H1 (cell line): ENCODE measurements at regions not wholly inside any gene's neighbourhood (a gene's known extent, or its start where the extent isn't known, plus 50 kb on each side); places are given as distances from the start of the nearest gene placed in this dataset.

ENCODE experiments used
- TF ChIP-seq, protein P1 (sequence below): fragments of 300-600 bp; sonication (generic); IDR thresholded peaks from 2 replicates; pipeline ENCODE4 v1.7.1; 2012; ENCODE audit warnings: low read length, moderate library complexity, mild to moderate bottlenecking, inconsistent platforms; ENCODE audit not compliant: insufficient replicate concordance

DNA sequence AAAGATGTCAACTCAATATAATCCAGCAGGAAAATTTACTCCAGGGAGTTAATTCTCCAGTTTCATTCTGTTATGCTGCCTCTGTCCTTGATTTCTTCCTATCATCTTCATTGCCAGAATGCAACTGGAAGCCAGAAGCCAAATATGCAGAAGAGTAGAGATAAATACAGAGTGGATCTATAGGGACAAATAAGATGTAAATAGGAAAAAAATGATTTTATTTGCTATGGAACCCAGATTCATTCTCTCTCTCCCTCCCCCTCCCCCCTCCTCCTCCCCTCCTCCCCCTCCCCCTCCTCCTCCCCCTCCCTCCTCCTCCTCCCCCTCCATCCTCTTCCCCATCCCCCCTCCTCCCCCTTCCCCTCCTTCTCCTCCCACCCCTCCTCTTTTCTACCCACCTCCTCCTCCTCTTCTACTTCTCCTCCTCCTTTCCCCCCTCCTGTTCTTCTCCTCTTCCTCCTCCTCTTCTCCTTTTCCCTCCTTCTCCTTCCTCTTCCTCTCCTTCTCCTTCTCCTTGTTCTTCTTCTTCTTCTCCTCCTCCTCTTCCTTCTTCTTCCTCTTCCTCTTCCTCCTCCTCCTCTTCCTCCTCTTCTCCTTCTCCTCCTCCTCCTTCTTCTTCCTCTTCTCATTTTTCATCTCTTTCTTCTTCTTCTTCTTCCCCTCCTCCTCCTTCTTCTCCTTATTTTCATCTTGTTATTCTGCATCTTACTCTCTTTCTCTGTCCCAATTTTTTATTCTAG is 306.4 kb downstream of the NUF2 start (continued):
- TF ChIP-seq, protein P1, sequence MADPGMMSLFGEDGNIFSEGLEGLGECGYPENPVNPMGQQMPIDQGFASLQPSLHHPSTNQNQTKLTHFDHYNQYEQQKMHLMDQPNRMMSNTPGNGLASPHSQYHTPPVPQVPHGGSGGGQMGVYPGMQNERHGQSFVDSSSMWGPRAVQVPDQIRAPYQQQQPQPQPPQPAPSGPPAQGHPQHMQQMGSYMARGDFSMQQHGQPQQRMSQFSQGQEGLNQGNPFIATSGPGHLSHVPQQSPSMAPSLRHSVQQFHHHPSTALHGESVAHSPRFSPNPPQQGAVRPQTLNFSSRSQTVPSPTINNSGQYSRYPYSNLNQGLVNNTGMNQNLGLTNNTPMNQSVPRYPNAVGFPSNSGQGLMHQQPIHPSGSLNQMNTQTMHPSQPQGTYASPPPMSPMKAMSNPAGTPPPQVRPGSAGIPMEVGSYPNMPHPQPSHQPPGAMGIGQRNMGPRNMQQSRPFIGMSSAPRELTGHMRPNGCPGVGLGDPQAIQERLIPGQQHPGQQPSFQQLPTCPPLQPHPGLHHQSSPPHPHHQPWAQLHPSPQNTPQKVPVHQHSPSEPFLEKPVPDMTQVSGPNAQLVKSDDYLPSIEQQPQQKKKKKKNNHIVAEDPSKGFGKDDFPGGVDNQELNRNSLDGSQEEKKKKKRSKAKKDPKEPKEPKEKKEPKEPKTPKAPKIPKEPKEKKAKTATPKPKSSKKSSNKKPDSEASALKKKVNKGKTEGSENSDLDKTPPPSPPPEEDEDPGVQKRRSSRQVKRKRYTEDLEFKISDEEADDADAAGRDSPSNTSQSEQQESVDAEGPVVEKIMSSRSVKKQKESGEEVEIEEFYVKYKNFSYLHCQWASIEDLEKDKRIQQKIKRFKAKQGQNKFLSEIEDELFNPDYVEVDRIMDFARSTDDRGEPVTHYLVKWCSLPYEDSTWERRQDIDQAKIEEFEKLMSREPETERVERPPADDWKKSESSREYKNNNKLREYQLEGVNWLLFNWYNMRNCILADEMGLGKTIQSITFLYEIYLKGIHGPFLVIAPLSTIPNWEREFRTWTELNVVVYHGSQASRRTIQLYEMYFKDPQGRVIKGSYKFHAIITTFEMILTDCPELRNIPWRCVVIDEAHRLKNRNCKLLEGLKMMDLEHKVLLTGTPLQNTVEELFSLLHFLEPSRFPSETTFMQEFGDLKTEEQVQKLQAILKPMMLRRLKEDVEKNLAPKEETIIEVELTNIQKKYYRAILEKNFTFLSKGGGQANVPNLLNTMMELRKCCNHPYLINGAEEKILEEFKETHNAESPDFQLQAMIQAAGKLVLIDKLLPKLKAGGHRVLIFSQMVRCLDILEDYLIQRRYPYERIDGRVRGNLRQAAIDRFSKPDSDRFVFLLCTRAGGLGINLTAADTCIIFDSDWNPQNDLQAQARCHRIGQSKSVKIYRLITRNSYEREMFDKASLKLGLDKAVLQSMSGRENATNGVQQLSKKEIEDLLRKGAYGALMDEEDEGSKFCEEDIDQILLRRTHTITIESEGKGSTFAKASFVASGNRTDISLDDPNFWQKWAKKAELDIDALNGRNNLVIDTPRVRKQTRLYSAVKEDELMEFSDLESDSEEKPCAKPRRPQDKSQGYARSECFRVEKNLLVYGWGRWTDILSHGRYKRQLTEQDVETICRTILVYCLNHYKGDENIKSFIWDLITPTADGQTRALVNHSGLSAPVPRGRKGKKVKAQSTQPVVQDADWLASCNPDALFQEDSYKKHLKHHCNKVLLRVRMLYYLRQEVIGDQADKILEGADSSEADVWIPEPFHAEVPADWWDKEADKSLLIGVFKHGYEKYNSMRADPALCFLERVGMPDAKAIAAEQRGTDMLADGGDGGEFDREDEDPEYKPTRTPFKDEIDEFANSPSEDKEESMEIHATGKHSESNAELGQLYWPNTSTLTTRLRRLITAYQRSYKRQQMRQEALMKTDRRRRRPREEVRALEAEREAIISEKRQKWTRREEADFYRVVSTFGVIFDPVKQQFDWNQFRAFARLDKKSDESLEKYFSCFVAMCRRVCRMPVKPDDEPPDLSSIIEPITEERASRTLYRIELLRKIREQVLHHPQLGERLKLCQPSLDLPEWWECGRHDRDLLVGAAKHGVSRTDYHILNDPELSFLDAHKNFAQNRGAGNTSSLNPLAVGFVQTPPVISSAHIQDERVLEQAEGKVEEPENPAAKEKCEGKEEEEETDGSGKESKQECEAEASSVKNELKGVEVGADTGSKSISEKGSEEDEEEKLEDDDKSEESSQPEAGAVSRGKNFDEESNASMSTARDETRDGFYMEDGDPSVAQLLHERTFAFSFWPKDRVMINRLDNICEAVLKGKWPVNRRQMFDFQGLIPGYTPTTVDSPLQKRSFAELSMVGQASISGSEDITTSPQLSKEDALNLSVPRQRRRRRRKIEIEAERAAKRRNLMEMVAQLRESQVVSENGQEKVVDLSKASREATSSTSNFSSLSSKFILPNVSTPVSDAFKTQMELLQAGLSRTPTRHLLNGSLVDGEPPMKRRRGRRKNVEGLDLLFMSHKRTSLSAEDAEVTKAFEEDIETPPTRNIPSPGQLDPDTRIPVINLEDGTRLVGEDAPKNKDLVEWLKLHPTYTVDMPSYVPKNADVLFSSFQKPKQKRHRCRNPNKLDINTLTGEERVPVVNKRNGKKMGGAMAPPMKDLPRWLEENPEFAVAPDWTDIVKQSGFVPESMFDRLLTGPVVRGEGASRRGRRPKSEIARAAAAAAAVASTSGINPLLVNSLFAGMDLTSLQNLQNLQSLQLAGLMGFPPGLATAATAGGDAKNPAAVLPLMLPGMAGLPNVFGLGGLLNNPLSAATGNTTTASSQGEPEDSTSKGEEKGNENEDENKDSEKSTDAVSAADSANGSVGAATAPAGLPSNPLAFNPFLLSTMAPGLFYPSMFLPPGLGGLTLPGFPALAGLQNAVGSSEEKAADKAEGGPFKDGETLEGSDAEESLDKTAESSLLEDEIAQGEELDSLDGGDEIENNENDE, result no peak
